ENCODE measurements at regions not wholly inside any gene's neighbourhood (a gene's known extent, or its start where the extent isn't known, plus 50 kb on each side); places are given as distances from the start of the nearest gene placed in this dataset.

- no peak for TF ChIP-seq CTCF (IDR thresholded peaks at IDR 0.05)
These were observed 53.8 kb downstream of the FZD10 start for GRCh38 chr12:130216031-130216430.

GRCh38 chr12:130218682-130219081, 56.4 kb downstream of the FZD10 start:
- Histone ChIP-seq H3K4me1 (no peaks in the 10 kb centered on the region), H3K27me3 (no peaks in the 10 kb centered on the region), H3K27ac (no peak overlapping the region), H3K4me3 (no peak overlapping the region), H3K9me3 (peaks cover 0 to under 1% of the 10 kb centered on the region in 2 donors), H3K36me3 (no peaks in the 10 kb centered on the region)
- DNase-seq (ENCODE audit: low spot score): no peak
- no peak for TF ChIP-seq CTCF (IDR thresholded peaks at IDR 0.05)

More at GRCh38 chr12:130216031-130216430, 53.8 kb downstream of the FZD10 start:
- Histone ChIP-seq H3K4me1 (no peaks in the 10 kb centered on the region), H3K4me3 (no peak overlapping the region), H3K9me3 (peaks cover 0 to 5% of the 10 kb centered on the region in 2 donors), H3K36me3 (no peaks in the 10 kb centered on the region), H3K27me3 (no peaks in the 10 kb centered on the region), H3K27ac (no peak overlapping the region)
- no peak for DNase-seq (ENCODE audit: low spot score)

- no peaks in the 10 kb centered on the region for H3K27me3 ChIP-seq
These were observed 57.9 kb downstream of the FZD10 start for GRCh38 chr12:130219929-130220705.

GRCh38 chr12:130220706-130221100, 58.4 kb downstream of the FZD10 start:
- no peaks in the 10 kb centered on the region for H3K36me3 ChIP-seq
- no peak overlapping the region for H3K4me3 ChIP-seq
- no peaks in the 10 kb centered on the region for H3K9me3 ChIP-seq
- H3K4me1 ChIP-seq: no peaks in the 10 kb centered on the region
- H3K27ac ChIP-seq: no peak overlapping the region
- DNase-seq (ENCODE audit: low spot score): no peak
- no peak for TF ChIP-seq CTCF (IDR thresholded peaks at IDR 0.05)
- H3K27me3 ChIP-seq: no peaks in the 10 kb centered on the region

More at GRCh38 chr12:130219929-130220705, 57.9 kb downstream of the FZD10 start:
- Histone ChIP-seq H3K27ac (no peak overlapping the region), H3K4me1 (no peaks in the 10 kb centered on the region), H3K36me3 (no peaks in the 10 kb centered on the region), H3K9me3 (no peaks in the 10 kb centered on the region), H3K4me3 (no peak overlapping the region)
- no peak for DNase-seq (ENCODE audit: low spot score)
- no peak for TF ChIP-seq CTCF (IDR thresholded peaks at IDR 0.05)

GRCh38 chr12:130222519-130223218, 60.4 kb downstream of the FZD10 start:
- DNase-seq (ENCODE audit: low spot score): no peak
- H3K27me3 ChIP-seq: no peaks in the 10 kb centered on the region
- no peak overlapping the region for H3K27ac ChIP-seq
- no peaks in the 10 kb centered on the region for H3K4me1 ChIP-seq
- no peak for TF ChIP-seq CTCF (IDR thresholded peaks at IDR 0.05)
- no peaks in the 10 kb centered on the region for H3K9me3 ChIP-seq
- H3K4me3 ChIP-seq: no peak overlapping the region
- no peaks in the 10 kb centered on the region for H3K36me3 ChIP-seq

All from right atrium auricular region (tissue), 2 donors.